ENCODE measurements at regions not wholly inside any gene's neighbourhood (a gene's known extent, or its start where the extent isn't known, plus 50 kb on each side); places are given as distances from the start of the nearest gene placed in this dataset.
"Not testable (repeated sequence)": the region's sequence is repeated elsewhere in the genome, so short reads cannot be mapped to it uniquely, and the experiment has no call there.

DNA sequence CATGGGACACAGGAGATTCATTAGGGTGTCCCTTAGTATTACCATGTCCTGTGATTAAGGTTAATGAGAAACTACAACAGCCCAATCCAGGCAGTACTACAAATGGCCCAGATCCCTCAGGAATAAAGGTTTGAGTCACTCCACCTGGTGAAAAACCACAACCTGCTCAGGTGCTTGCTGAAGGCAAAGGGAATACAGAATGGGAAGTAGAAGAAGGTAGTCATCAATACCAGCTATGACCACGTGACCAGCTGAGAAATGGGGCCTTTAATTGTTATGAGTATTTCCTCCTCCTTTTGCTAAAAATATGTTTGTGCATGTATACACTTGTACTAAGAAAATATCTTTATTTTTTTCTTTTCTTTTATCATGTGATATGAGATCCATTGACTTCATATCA lies 91.1 kb upstream of the ADAMTS5 start:
- DNase-seq = no peak

DNA sequence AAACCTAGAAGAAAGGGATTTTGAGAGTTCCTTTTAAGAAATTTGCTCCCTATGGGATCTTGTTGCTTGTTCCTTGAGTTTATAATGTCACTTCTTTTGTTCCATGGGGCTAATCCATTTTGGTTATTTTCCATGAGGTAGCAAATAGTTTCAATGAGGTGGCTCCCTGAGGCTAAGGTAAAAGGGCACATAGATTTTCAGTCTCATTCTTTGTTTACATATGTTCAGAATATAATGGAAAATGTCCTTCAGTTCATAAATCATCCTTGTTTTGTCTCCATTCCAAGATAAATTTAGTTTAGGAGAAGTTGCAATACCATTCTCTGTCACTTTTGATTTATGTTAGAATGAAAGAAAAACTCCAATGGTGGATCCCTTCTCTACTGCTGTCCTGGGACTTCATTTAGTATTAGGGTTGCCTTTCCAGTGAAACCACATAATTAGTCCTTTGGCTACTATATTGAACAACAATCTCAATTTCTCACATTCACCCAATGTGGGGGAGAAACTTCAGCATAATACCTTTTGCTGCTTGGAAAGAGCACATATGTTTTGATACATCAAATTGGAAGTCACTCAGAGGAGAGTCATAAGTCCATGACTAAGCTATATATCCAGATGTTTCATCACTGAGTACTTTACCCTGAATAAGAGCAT lies 80.9 kb upstream of the ADAMTS5 start:
- no peak for DNase-seq

DNA sequence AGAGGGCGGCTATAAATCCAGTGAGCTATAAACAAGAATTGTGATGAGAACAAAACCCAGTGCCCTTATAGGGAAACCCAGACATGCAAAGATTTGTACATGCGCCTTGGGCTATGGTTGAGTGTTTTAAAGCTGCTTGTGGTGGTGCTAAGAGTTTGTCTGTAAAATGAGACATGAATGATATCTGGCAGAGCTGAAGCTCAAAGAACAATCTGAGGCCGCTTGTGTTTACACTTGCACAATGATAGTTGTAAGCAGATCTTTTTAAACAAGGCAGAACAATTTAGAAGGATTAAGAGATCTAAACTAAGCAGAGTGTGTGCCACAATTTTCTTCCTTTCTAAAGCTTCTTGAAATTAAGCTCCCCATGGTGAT lies 80.4 kb upstream of the ADAMTS5 start:
- DNase-seq = no peak

DNA sequence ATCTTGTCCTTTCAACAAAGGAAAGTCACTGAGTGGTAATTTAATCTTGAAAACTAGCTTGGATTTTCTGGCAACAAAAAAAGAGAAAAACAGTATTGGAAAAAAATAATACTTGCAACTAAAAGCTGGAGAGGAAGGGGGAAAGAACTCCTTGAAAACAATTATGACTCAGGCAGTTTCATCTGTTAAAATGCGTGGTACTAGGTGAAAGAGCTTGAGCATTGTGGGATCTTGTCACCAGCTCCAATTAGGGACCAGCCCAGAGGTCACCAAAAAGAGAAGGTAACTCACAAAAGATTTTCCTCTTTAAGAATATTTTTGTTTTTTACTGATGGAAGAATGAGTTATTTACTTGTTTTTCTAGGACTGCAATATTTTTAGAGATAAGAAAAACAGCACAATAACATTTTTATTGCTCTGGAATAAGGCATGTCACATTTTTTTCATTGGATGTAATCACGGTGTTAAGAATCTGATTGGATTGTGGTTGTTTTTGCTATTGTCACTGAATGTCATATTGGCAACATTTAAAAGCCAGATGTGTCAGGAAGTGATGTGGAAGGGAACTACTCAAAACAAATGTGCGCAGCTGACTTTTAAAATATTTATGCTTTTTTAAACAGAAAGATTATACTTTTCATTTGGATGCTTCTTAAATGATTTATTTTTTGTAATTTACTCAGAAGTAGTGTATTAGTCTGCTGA lies 78.5 kb upstream of the ADAMTS5 start:
- DNase-seq = no peak

DNA sequence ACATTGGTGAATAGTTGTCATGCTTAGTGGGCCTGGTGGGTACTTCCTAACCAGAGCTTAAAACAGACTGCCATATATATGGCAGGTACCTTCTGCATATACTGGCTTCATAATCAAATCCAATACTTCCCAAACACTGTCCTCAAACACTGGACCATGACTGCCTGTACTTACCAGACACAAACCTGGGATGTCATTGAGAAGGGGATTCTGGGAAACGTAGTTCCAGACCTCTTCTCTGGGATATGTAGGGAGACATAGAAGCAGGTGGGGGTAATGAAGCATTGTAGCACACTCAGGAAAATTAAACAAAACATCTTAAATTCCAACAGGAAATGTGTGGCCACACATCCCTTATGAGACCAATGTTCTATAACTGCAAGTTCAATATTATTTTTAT lies 76.5 kb upstream of the ADAMTS5 start:
- DNase-seq = no peak

DNA sequence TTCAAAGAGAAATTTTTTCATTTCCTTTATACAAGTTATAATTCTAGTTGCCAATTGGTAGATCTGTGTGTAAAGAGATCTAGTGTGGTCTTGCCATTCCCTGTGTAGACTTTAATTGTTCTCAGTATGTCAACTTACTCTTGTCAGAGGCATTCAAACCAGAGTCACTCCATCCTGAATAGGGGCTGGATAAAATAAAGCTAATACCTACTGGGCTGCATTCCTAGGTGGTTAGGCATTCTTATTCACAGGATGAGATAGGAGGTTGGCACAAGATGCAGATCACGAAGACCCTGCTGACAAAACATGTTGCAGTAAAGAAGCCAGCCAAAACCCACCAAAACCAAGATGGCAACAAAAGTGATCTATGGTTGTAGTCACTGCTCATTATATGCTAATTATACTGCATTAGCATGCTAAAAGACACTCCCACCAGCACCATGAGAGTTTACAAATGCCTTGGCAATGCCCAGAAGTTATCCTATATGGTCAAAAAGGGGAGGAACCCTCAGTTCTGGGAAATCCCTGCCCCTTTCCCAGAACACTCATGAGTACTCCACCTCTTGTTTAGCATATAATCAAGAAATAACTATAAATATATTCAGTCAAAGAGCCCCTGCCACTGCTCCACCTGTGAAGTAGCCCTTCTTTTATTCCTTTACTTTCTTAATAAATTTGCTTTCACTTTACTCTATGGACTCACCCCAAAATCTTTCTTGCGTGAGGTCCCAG lies 74.0 kb upstream of the ADAMTS5 start:
- DNase-seq = no peak

DNA sequence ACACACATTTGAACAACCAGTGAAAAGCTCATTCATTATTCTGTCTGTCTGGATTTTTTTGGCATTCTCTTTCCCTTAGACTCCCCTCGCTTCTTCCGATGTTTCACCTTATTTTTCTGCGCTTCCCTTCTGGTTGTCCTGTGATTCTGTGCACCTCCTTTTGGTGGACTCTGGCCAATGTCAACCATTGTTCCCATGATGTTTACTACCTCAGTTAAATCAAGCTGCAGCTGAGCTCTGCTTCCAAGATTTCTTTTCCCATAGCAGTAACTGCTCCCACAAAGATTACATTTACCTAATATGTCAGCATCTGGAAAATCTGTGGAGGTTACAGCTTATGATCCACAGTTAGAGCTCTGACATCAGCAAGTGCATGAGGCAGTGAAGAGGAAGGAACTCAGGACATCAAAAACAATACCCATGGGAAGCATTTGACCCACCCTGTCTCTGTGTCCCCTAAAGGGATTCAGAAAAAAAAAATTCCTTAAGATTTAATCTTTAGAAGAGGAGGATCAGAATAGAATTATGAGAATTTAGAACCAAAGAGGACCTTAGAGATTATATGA lies 69.9 kb upstream of the ADAMTS5 start:
- no peak for DNase-seq

DNA sequence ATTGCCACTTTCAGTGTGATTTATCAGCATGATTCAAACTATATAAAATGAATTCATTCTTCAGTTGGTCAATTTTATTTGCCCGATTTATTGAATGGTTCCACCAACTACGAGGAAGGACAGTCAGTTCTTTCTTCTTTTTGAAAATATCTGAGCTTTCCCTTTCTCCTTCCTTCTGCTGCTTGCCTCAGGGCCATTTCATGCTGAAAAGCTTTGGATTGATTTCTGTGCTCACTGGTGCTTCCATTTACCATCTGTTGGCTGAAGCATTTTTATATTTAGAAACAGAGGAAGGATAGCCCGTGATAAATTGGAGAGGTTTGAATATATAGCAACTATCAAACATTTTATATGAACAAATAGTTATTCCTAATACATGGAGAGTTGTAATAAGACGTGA lies 68.9 kb upstream of the ADAMTS5 start:
- DNase-seq = no peak

DNA sequence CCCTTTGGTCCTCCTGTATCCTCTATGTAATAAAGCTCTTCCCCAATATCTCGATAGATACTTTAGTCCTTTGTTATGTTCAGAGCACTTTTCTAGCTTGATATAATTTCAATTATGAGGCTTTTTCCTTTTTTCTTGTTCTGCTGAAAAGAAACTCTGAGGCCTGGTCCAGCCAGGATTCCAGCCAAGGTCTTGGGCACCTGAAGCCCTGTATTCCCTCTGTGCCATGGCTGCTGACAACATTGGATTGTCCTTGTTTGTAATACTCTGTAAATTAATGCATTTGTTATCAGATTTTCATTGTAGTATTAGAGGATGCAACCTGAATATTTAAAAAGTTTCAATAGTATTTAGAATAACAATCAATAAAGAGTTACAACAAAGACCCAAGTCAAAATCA lies 67.9 kb upstream of the ADAMTS5 start:
- no peak for DNase-seq

DNA sequence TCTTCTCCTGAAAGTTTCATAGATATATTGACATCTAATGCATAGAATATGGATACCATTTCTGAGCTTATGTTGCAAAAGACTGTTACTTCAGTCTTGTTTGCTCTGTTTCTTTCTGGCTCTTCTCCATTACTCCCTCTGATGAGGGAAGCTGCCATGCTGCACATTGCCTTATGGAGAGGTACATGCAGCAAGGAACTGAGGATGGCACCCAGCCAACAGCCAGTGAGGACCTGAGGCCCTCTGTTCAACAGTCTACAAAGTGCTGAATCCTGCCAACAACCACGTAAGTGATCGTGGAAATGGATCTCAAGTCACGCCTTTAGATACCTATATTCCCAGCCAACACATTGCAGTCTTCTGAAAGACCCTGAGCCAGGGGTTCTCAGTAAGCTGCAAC lies 66.6 kb upstream of the ADAMTS5 start:
- no peak for DNase-seq

DNA sequence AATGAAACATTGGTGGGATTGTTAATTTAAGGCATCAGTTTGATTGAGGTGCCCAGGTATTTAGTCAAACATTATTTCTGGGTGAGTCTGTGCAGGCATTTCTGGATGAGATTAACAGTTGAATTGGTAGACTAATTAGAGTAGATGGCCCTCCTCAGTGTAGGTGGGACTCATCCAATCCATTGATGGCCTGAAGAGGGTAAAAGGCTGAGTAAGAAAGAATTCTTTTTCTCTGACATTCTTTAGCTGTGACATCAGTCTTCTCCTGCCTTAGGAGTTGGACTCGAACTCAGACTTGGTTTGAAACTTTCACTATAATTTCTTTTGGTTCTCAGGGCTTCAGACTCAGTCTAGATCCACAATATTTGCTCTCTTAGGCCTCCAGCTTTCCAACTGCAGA lies 59.6 kb upstream of the ADAMTS5 start:
- no peak for DNase-seq

DNA sequence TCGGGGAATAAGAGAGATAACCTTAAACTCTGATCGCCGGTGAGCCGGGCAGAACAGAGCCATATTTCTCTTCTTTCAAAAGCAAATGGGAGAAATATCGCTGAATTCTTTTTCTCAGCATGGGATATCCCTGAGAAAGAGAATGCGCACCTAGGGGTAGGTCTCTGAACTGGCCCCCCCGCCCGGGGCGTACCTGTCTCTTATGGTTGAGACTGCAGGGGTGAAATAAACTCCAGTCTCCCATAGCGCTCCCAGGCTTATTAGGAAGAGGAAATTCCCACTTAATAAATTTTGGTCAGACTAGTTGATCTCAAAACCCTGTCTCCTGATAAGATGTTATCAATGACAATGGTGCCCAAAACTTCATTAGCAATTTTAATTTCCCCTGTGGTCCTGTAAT lies 58.8 kb upstream of the ADAMTS5 start:
- not testable (repeated sequence) for DNase-seq

DNA sequence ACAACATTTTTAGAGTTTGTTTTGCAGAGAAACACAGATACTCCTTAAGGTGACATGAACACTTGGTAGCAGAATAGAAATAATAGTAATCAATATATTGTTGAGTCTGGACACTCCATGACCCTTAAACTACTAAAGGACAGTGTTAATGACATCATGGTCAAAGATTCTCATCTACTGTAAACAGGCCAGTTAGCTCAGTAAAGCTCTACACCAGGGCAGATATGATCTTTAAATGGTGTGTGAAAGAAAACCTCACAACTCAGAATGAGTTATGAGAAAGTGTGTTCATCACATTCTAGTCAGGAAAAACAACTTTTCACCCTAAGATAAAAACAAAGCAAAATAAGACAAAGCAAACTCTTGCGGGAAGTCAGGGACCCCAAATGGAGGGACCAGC lies 58.1 kb upstream of the ADAMTS5 start:
- no peak for DNase-seq

DNA sequence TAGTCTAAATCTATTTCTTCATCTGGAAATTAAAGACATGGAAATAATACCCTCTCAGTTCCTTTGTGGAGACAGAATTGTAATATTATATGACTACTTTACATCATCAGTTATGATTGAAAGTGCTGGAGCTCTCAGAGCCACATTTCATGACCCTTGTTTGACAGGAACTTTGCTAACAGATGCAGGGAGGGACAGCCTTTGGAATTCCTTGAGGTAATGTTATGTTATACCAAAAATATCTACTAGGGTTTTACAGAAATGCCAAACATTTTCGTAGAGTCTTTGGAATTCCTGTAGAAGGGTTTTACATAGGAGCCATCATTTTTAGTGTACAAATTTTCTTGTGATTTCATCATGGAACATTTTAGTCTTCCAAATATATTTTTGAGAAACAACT lies 57.4 kb upstream of the ADAMTS5 start:
- DNase-seq = no peak

DNA sequence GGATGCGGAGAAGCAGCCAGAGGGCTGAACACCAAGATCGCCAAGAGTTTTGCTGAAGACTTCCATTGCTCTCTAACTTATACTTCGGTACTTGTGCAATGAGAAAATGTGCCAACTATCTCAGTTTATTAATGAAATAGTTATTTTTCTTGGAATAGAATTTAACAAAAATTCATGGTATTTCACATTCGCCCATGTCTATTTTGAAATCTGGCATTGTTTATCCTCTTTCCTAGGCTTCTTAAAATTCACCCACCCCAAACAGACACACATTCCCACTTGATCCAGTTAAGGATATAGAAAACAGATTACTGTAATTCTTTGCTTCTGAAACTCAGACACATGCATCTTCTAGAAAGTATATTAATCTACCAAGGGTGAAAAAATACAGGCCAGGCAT lies 56.3 kb upstream of the ADAMTS5 start:
- no peak for DNase-seq

DNA sequence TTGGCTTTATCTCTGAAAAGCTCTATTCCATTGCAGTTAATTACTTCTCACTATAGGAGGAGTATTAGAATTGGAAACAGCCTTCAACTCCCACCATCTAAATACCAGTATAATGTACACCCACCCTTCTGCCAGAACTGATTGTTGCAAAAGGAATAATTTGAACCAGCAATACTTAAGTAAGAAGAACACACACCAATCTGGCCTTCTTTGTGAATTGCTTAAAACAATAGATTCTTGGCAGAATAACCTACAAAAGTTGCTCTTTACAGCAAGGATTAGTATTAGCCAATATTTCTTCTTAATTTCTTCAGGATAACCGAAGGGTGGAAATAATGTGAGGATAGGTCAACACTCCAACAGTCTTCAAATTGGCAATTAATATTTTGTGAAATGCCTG lies 54.9 kb upstream of the ADAMTS5 start:
- DNase-seq = no peak

DNA sequence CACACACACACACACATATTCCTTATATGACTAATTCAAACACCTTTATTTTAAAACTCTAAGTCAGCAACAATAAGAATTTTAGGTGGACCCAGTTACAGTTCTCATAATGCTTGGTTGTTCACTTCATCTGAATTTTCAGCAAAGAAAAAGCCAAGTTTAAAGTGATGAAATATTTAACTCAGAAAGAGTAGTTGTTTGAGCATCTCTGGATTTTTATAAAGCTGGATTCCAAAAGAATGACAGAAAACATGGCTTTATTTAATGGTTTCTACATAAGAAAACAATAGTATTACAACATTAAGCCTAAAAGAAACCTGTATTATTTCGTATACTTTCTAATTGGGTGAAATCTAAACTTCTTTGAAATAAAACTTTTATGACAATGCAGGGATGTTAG lies 54.2 kb upstream of the ADAMTS5 start:
- no peak for DNase-seq

DNA sequence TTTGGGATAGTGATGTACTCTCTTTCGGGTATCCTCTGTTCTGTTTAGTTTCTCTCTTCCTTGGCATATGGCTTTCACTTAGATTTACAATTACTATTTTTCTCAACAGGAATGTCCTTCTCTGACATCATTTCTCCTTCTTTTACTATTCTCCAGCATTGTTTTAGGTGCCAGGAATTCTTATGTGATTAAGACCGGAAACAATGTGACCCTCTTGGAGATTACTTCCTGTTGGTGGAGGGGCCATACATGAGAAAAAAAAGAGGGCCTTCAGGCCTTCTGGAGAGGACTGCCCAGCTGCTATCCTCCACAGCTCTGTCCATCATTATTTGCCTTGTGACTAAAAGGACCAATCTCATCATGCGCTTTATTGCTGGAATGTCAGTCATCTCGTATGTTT lies 50.4 kb upstream of the ADAMTS5 start:
- DNase-seq = no peak

Data from activated CD4-positive, alpha-beta T cell treated with anti-CD3 and anti-CD28 coated beads, Interleukin-2, amount 50 U/mL, for 4 hours (primary cell).